SH-SY5Y (cell line): ENCODE measurements at regions not wholly inside any gene's neighbourhood (a gene's known extent, or its start where the extent isn't known, plus 50 kb on each side); places are given as distances from the start of the nearest gene placed in this dataset.

ENCODE experiments used
- GATA2 ChIP-seq: IDR thresholded peaks from 2 replicates; pipeline ENCODE4 v1.6.1; 2011; ENCODE audit warnings: mild to moderate bottlenecking, low read depth, low read length
- GATA3 ChIP-seq: IDR thresholded peaks from 2 replicates; pipeline ENCODE4 v1.6.1; 2011; ENCODE audit warnings: low read depth, mild to moderate bottlenecking, low read length, moderate library complexity

DNA sequence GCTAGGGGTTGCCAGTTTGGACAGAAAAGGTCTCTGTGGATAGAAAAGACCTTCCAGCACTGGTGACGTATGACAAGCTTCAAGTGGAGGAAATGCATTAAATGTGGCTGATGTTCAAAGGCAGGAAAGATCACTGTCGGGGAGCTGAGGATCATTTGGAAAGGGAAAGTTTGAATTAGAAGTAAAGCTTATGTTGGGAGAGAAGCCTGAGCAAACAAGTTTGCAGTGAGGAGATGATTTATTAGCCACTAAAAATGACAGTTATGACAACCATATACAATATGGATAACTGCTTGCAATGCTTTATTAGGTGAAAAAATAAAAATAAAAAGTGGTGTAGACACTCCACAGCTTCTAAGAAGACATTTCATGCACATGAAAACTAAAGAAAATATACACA is 135.3 kb upstream of the HS3ST1 start:
- no peak for TF ChIP-seq GATA2
- no peak for TF ChIP-seq GATA3
